ENCODE measurements at regions not wholly inside any gene's neighbourhood (a gene's known extent, or its start where the extent isn't known, plus 50 kb on each side); places are given as distances from the start of the nearest gene placed in this dataset.

DNA sequence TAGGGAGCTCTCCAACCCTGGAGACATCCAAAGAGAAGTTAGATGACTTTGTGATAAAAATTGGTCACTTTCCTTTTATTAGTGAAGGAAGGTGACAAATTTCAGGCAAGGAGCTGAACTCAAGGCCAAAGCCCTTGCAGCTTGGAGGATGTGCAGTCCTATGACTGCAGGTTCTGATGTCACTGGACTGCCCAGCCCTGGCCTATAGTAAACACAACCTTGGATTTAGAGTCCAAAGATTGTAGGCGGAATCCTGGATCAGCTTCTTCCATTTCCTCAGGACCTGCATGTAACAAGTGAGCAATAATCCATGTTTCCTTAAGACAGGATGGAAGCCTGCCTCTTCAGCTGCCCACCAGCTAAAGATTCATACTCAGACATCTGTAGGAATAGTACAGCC lies 169.3 kb upstream of the ZC3H12A start:
- no peaks in the 10 kb centered on the region for H3F3A ChIP-seq (ENCODE audit: insufficient read depth, low read length)
- no peaks in the 10 kb centered on the region for H3K36me3 ChIP-seq (replicated peaks; ENCODE audit: insufficient read depth, low read length)
- H3K9ac ChIP-seq (ENCODE audit: low read length): no peak overlapping the region
- no peaks in the 10 kb centered on the region for H4K20me1 ChIP-seq (ENCODE audit: insufficient read depth, low read length)
- H3K4me3 ChIP-seq (ENCODE audit: low read length): no peak overlapping the region
- TF ChIP-seq EZH2phosphoT487 (IDR thresholded peaks at IDR 0.05; ENCODE audit: low read length) (no peak), EZH2 (optimal IDR thresholded peaks at IDR 0.05; ENCODE audit: low read depth, low read length) (no peak)
- TF ChIP-seq, protein P1, sequence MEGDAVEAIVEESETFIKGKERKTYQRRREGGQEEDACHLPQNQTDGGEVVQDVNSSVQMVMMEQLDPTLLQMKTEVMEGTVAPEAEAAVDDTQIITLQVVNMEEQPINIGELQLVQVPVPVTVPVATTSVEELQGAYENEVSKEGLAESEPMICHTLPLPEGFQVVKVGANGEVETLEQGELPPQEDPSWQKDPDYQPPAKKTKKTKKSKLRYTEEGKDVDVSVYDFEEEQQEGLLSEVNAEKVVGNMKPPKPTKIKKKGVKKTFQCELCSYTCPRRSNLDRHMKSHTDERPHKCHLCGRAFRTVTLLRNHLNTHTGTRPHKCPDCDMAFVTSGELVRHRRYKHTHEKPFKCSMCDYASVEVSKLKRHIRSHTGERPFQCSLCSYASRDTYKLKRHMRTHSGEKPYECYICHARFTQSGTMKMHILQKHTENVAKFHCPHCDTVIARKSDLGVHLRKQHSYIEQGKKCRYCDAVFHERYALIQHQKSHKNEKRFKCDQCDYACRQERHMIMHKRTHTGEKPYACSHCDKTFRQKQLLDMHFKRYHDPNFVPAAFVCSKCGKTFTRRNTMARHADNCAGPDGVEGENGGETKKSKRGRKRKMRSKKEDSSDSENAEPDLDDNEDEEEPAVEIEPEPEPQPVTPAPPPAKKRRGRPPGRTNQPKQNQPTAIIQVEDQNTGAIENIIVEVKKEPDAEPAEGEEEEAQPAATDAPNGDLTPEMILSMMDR (IDR thresholded peaks at IDR 0.05; ENCODE audit: low read length): no peak
- H3K79me2 ChIP-seq (ENCODE audit: low read length): no peaks in the 10 kb centered on the region
- no peaks in the 10 kb centered on the region for H3K9me3 ChIP-seq (replicated peaks; ENCODE audit: insufficient read depth, low read length)
- DNase-seq: no peak
- H2AFZ ChIP-seq (ENCODE audit: low read length): no peak overlapping the region
- H3K4me2 ChIP-seq (ENCODE audit: low read depth, low read length): no peak overlapping the region
- no peaks in the 10 kb centered on the region for H3K9me2 ChIP-seq (replicated peaks; ENCODE audit: insufficient read depth, low read length)
- H3K4me1 ChIP-seq (ENCODE audit: low read length): no peaks in the 10 kb centered on the region
- peaks cover 100% of the 10 kb centered on the region for H3K27me3 ChIP-seq (replicated peaks; ENCODE audit: insufficient read depth, low read length)
- no peak overlapping the region for H3K27ac ChIP-seq (ENCODE audit: low read length)

DNA sequence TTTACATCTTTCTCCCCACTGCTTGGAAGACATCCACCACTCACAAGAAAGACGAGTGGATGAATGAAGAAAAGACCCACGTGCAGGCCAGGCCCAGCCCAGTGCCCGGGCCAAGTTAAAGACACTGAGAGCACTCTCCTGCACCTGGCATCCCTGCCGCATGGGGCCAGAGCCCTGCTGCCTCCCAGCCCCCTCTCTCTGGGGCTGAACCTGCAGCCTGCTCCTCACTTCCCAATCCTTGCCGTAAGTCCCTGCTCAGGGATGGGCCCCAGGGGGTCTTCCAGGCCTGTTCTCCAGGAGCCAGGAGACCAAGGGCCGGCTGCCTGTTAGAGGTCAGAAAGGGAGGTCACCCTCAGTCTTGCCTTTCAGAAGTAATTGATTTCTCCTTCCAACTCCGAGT lies 168.5 kb upstream of the ZC3H12A start:
- no peak overlapping the region for H3K9ac ChIP-seq (ENCODE audit: low read length)
- H3K27ac ChIP-seq (ENCODE audit: low read length): no peak overlapping the region
- DNase-seq: no peak
- no peak overlapping the region for H3K4me3 ChIP-seq (ENCODE audit: low read length)
- H3K36me3 ChIP-seq (replicated peaks; ENCODE audit: insufficient read depth, low read length): no peaks in the 10 kb centered on the region
- no peaks in the 10 kb centered on the region for H3K4me1 ChIP-seq (ENCODE audit: low read length)
- no peak overlapping the region for H2AFZ ChIP-seq (ENCODE audit: low read length)
- no peaks in the 10 kb centered on the region for H3K9me3 ChIP-seq (replicated peaks; ENCODE audit: insufficient read depth, low read length)
- H3F3A ChIP-seq (ENCODE audit: insufficient read depth, low read length): no peaks in the 10 kb centered on the region
- no peaks in the 10 kb centered on the region for H3K79me2 ChIP-seq (ENCODE audit: low read length)
- TF ChIP-seq EZH2phosphoT487 (IDR thresholded peaks at IDR 0.05; ENCODE audit: low read length): no peak
- TF ChIP-seq, protein P1 (IDR thresholded peaks at IDR 0.05; ENCODE audit: low read length): no peak
- H4K20me1 ChIP-seq (ENCODE audit: insufficient read depth, low read length): no peaks in the 10 kb centered on the region
- H3K27me3 ChIP-seq (replicated peaks; ENCODE audit: insufficient read depth, low read length): peaks cover 100% of the 10 kb centered on the region
- no peaks in the 10 kb centered on the region for H3K9me2 ChIP-seq (replicated peaks; ENCODE audit: insufficient read depth, low read length)
- H3K4me2 ChIP-seq (ENCODE audit: low read depth, low read length): no peak overlapping the region

DNA sequence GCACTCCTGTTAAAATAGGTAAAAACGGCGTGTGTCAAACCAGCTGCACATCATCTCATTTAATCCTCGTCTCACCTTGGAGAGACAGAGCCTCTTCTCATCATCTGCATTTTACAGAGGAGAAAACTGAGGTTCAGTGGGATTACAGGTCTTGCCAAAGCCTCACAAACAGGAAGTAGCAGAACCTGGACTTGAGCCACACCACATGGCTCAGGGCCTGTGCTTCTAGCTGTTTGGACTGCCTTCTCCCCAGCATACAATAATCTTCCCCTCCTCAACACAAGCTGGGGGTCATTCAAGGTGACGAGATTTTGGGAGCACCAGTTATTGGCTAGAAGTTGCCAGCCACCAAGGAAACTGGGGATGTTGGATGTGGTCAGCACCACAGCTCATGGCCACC lies 167.9 kb upstream of the ZC3H12A start:
- no peak for DNase-seq
- no peaks in the 10 kb centered on the region for H3K36me3 ChIP-seq (replicated peaks; ENCODE audit: insufficient read depth, low read length)

More for the DNA sequence above, 167.9 kb upstream of the ZC3H12A start:
- Histone ChIP-seq H3K9me3 (replicated peaks; ENCODE audit: insufficient read depth, low read length) (no peaks in the 10 kb centered on the region), H3K4me2 (ENCODE audit: low read depth, low read length) (no peak overlapping the region), H3K9me2 (replicated peaks; ENCODE audit: insufficient read depth, low read length) (no peaks in the 10 kb centered on the region), H3F3A (ENCODE audit: insufficient read depth, low read length) (no peaks in the 10 kb centered on the region), H3K27me3 (replicated peaks; ENCODE audit: insufficient read depth, low read length) (peaks cover 100% of the 10 kb centered on the region), H3K4me1 (ENCODE audit: low read length) (no peaks in the 10 kb centered on the region), H3K4me3 (ENCODE audit: low read length) (no peak overlapping the region), H3K79me2 (ENCODE audit: low read length) (no peaks in the 10 kb centered on the region), H3K9ac (ENCODE audit: low read length) (no peak overlapping the region), H2AFZ (ENCODE audit: low read length) (no peak overlapping the region), H4K20me1 (ENCODE audit: insufficient read depth, low read length) (no peaks in the 10 kb centered on the region), H3K27ac (ENCODE audit: low read length) (no peak overlapping the region)
- TF ChIP-seq, protein P1 (IDR thresholded peaks at IDR 0.05; ENCODE audit: low read length): no peak
- no peak for TF ChIP-seq EZH2 (optimal IDR thresholded peaks at IDR 0.05; ENCODE audit: low read depth, low read length)
- TF ChIP-seq EZH2phosphoT487 (IDR thresholded peaks at IDR 0.05; ENCODE audit: low read length): no peak

Measured in MM.1S (cell line).